NCI-H1694 treated with DMSO at 0.1 percent for 48 hours (cell line): ENCODE measurements at regions not wholly inside any gene's neighbourhood (a gene's known extent, or its start where the extent isn't known, plus 50 kb on each side); places are given as distances from the start of the nearest gene placed in this dataset.

Experiments used
- DNase-seq: peaks from one replicate; lab custom pipeline; 2025; lab: John Stamatoyannopoulos, UW

DNA sequence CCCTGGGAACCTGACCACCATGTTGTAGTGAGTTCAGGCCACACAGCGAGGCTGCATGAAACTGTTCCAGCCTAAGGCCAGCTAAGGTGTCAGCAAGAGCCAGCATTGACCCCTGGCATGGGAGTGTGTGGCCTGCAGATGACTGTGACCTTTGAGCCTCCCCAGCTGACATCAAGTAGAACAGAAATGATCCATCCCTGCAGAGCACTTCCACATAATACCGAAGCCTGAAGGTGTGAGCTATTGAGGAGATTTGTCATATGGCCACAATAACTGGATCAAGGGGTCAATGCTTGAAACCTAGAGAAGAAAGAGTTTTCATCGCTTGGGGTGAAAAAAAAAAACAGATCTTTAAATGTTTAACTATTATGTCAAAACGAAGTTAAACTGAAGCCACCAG is 207.3 kb upstream of the SOX11 start:
- no peak for DNase-seq

DNA sequence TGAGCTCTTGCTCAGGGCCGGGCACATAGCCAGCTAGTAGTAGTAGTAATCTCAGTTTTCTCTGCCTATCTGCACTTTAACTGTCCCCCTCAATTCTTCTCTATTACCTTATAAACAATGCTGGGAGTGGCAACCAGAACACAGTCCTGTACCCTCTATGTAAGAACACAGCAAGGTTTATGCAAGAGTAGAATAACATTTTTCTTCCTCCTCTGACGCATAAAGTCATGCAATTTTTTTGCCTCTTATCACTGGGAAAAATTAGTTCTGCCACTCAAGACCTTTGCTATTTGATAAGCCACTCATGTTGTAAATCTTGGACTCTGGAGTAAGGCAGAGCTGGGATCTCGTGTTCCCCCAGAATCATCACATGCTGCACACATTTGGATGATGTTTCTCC is 200.7 kb upstream of the SOX11 start:
- DNase-seq = no peak

DNA sequence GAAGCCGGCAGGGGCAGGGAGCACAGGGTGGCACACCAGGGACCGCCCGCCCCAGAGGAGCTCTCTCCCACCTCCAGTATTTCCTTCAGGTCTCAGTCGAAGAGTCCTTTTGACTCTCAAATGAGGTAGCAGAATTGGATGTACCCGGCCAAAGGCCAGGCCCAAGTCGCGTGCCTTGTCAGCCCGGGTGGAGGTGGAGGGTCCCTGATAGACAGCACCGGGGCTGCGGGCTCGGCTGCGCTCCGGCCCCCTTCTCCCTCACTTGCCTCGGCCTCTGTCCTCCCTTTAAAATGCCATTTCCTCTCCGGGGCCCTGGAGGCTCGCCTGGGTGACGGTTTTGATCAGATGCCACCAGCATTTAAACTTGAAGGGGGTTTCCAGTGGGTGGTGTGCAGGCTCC is 198.9 kb upstream of the SOX11 start:
- DNase-seq = no peak

DNA sequence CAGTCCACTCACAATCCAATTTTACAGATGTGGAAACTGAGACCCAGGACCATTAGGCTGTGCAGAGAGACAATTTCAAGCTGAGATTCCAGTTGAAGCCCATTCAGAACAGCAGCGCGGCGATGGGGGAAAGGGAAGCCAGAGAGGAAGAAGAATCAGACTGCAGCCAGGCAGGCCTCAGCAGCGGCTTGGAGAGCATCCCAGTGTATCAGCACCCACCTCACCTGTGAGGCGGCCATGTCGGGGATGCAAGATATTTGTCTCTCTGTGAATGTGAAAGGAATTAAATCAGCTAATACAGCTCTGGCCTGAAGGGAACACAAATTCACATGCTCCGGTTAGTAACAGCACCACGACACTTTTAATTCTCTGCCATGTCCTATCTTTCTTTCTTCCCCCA is 198.0 kb upstream of the SOX11 start:
- DNase-seq = no peak

DNA sequence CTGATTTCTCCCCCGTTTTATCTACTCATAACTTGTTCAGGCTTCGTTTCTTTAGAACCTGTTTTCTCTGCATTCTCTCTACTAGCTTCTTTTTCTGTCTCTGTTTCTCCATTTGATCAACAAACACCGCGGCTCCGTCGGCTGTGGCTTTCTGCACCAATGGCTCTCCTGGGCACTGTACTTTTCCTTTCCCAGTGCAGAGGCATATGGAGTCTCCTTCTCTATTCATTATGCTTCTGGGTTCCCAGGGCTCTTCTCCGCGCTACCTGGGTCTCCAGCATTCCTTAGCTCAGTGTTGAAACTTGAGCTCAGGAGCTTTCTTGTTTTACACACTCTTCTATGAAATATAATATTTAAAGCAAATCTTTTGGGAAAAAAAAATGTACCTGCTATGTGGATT is 196.6 kb upstream of the SOX11 start:
- no peak for DNase-seq

DNA sequence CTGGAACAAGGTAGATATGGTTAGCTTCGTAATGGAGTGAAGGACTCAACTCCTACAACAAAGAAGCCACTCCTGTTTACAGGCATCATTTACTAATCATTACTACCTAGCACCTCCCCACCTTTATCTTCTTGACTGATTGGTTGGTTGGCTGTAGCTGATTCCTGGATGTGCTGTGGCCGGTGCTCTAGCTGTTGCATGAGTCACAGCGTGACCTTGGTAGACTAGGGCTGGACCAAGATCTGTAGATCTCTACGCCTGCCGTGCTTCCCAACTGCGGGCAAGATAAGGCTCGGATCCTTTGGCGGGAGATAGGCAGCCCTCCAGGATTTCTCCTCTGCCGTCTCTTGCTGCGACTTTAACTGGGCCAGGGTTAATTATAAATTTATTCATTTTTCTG is 194.3 kb upstream of the SOX11 start:
- DNase-seq = no peak

DNA sequence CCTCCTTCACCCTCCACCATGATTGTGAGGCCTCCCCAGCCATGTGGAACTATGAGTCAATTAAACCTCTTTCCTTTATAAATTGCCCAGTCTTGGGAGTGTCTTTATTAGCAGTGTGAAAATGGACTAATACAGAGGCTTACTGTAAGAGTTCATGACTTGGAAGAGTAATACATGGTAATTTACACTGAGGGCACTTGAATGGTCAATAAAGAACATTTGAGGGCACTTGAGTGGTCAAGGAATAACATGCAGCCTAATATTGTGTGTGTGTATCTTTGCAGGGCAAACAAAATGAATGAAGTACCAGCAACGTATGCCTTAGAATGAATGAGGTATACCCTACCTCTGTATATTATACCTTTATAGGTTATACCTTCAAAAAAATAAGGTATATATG is 190.4 kb upstream of the SOX11 start:
- DNase-seq = no peak

DNA sequence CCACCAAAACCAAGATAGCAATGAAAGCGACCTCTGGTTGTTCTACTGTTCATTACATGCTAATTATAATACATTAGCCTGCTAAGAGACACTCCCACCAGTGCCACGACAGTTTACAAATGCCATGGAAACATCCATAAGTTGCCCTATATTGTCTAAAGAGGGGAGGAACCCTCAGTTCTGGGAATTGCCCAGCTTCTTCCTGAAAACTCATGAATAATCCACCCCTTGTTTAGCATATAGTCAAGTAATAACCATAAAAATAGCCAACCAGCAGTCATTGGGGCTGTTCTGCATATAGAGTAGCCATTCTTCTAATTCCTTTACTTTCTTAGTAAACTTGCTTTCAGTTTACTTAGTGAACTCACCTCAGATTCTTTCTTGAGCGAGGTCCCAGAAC is 189.8 kb upstream of the SOX11 start:
- DNase-seq = no peak

DNA sequence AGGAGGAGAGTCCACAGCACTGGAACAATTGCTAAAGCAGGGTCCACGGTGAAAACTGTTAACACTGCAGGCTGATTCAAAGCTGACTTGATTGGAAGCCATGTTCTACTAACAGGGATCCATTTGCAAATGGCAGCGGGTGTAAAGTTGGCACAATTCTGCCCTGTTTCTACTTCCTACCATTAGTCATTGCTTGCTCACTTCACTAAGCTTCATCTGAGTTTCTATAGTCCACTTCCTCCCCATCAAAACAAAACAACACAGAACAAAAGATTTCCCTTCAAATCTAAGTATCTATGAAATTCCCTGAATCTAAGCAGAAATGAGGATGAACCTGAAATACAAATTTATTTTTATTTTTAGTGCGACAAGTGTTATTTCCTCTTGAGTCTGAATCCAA is 187.4 kb upstream of the SOX11 start:
- DNase-seq = no peak

DNA sequence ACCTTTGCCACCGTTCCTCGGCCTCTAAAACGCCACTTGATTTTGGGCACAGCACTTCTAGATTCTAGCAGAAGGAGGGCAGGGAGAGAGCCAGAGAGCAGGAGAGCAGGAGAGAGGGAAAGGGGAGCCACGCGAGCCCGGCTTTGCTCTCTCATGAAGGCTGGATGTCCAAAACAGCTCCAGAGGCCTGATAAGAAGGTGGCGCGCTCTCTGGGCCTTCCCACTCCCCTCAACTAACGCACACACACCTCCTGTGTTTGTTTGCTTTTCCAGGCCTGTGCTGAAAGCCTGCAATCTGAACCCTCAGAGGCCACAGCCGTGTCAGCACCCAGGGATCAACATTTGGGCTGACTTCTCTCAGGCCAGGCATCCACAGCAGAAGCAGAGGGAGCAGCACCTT is 184.8 kb upstream of the SOX11 start:
- DNase-seq = no peak

DNA sequence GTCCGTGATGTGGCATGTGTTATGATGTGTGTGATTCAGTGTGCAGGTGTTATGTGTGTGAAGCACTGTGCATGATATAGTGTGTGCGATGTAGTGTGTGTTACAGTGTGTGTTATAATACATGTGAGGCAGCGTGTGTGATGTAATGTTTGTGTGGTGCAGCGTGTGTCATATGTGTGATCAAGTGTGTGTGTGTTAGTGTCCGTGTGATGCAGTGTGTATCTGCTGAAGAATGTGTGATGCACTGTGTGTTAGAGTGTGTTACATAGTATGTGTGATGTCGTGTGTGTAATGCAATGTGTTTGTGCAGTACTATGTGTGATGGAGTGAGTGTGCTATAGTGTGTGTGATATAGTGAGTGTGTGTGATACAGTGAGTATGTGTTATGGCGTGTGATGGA is 182.8 kb upstream of the SOX11 start:
- DNase-seq = no peak

DNA sequence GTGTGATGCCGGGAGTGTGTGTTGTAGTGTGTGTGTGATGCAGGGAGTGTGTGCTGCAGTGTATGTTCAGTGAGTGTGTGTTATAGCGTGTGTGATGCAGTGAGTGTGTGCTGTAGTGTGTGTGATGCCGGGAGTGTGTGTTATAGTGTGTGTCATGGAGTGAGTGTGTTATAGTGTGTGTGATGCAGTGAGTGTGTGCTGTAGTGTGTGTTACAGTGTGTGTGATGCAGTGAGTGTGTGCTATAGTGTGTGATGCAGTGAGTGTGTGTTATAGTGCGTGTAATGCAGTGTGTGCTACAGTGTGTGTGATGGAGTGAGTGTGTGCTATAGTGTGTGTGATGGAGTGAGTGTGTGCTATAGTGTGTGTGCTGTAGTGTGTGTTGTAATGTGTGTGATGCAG is 182.1 kb upstream of the SOX11 start:
- no peak for DNase-seq

DNA sequence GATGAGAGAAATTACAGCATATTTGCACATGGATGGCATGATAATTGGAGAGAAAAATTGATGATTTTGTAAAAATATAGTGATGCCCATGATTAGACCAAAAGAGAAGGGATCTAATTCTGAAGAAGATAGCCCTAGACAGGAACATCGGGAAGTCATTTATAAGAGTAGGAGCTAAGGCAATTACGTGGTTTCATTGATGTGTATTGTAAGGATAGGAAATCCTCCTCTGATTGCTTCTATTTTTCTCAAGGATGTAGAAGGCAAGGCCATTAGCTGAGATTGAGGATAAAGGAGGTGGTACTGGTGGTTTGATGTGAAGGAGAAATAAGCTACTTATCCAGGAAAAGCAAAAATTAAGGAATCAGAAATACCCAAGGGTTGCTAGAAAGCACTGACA is 176.5 kb upstream of the SOX11 start:
- DNase-seq = no peak

DNA sequence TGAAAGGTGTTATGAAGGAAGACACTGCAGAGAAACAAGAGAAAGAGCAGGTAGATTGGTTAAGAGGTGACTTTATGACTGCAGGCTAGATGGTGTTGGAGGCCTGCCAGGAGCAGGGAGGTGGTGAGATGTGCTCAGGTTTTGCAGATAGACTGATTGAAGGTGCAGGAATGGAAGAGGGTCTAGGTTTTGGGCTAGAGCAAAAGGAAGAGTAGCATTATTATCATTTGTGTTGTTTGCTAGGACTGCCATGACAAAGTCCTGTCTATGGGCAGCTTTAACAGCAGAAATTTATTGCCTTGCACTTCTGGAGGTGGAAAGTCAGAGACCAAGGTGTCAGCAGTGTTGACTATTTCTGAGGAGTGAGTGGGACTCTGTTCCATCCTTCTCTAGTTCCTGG is 172.9 kb upstream of the SOX11 start:
- no peak for DNase-seq

DNA sequence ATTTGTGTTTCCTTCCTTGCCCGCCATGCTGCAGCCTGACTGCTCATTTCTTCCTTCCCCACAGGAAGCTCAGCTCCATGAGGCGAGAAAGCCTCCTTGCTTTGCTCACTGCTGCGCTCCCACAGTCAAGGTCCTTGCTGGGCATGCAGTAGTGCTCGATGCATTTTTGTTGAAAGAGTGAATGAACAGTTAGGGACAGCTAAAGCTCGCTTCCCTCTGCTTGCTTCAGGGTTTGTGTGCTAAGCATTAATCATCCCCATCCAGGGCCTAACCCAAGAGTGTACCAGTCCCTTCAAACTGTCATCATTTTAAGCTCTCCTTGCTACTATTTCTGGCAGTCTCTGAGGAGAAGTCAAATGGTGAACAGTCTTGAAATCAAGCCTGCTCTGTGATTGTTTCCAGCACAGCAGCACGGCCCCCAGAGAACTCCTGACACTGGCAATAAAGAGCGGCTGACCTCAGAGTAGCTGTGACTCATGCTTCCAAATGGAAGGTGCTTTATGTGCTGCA is 171.7 kb upstream of the SOX11 start:
- DNase-seq = no peak

DNA sequence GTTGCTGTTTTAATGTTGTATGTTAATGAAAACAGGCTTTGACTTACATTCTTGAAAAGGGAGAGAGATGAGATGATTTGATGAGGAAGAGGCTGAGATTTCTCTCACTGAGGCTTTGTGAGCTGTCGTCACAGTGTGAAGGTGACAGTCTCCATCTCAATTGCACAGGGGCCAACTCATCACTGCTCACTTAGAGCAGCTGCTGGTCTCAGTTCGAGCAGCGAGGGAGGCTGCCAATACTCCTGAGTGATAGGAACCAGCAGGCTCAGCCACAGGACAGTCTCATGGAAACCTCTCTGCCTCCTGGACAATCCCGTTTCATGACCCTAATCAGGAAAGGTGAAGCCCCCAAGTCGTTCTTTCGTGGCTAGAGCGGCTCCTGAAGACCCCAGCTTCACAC is 170.7 kb upstream of the SOX11 start:
- no peak for DNase-seq

DNA sequence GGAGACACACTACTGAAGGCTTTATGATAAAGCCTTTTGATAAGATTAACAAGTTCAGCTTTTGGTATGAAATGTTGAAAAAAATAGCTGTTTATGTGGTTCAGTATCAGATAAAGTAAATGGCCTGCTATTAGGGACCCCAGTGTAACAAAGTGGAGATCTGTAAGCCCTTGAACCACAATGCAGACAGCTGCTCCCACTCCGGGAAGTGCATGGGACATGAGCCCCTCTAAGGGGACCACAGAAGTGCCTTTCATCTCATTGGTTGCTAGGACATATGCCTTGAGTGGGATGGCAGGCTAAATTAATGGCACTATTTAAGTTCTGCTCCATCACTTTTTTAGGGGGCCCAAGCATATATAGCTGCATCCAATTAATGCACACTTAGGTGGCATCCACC is 167.6 kb upstream of the SOX11 start:
- DNase-seq = no peak

DNA sequence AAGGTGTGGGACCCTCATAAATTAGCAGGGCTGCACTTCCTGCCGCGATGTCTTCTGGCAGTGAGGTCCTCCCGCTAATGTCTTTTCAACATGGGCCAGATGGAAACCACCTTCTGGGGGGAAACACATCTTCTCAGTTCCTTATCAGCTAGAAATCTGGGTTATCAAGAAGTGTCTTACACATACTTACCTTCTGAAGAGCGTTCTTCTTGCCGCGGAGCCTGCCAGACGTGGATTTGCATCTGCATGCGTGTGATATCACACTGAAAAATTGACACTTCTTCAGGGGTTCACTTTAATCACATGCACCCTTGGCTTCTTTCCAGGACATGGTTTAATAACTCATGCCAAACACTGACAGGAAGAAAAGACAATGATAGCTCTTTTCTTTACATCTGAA is 163.5 kb upstream of the SOX11 start:
- DNase-seq = no peak

DNA sequence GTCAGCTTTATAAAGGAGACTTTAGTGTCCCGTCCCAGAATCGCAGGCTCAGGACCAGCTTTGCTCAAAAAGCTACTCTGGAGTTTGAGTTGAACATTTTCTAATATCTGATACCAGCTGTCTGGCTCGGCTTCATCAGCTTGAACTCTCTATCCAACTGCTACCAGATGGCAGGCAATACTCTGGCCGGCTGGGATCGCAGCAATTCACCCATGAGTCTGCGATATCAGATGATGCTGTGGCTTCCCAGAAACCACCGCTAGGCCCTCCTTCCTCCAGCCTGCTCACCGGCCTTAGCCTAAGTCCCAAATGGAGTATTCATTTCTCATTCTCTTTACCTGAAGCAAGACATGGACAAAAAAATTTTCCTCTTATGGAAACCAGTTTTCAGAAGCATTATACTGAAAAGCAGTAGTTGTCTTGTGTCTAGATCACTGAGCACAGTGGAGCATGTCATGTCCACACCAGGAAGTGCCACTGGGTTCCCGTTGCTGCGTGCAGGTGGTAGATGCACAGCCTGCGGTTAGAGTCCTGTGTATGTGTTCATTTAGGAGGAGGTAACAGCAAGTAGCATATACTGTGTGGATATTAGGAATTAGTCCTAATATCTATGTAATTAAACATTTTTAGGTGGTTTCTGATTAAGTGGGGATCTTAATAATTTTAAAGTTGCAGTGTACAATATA is 162.0 kb upstream of the SOX11 start:
- DNase-seq = peak; percentile 94

DNA sequence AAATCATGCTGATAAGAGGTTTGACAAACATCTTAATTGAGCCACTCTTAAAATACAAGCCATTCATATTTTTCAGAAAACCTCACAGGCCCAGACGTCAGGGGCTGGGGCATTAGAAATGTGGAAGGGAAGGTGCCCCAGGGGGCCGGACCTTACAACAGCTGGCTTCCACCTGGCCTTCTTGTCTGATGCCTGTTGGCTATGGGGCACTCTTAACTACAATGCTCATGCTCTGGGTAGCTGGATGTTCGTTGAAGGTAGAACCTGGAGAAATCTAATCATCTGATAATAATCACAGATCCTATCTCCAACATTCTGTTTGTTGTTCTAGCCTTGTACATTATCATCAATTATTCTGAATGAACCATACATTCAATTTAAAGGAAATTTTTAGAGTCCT is 156.9 kb upstream of the SOX11 start:
- DNase-seq = no peak

DNA sequence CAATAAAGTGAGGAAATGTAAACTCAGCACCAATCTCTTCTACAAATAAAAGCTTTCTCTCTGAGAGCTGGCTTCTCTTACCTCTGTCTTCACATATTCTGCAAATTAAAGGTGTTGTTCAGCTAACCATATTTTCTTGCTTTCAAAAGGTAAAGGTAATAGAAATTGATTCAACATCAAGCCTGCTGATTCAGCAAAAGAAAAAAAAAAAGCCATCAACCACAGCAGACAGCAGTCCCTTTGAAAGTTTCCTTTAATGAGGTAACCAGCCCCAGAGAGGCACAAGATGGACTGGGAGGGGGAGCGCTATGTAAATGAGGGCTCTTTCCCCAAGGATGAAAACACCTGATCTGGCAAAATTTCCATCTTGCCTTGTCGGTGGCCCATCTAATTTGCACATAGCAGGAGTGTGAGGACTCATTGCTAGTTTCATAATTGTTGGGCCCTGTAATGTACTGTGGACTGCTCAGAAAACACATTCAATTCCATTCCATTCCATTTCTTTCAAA is 154.9 kb upstream of the SOX11 start:
- no peak for DNase-seq

DNA sequence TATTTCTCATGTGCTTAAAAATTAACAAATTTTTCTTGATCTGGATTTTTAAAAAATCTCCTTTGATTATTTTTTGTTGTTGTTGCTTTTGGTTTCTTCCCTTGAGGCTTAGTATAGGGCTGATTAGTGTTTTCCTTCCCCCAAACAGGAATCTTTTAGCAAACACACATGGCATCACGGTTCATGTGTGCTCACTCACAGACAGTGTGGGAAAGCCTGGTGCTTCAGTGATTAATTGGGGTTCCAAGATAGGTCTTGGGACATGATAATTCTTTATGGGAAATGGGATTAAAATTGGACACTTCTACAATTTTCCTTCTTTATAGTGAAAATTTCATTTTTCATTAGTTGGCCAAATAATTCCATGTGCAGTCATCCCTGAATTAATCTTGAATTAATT is 153.9 kb upstream of the SOX11 start:
- DNase-seq = no peak

DNA sequence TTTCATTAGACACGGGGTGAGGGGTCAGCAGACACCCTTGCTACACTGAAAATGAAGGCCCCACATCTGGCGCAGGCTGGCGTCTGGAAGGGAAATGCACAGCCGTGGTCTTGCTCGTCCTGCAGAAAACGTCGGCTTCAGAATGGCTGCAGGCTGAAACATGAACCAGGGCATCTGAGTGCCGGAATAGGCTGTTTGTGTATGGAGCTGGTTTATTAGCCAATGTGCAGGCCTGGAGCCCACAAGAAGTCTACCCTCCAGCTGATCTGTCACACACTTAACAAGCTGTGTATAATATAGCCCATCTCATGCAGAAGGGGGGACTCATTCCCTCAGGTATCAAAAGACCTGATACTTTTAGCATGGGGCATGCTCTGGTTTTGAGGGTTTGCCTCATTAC is 153.4 kb upstream of the SOX11 start:
- DNase-seq = no peak
